H1 (cell line): ENCODE measurements at regions not wholly inside any gene's neighbourhood (a gene's known extent, or its start where the extent isn't known, plus 50 kb on each side); places are given as distances from the start of the nearest gene placed in this dataset.

ENCODE experiments used
- CTCF ChIA-PET: fragments of 300-600 bp; sonication (Branson Sonifier 250); formaldehyde crosslinking; loops from one replicate; lab custom pipeline; 2021; ENCODE audit not compliant: partially characterized antibody; lab: Charles Lee
- POLR2A ChIA-PET: fragments of 300-600 bp; sonication (Branson Sonifier 250); formaldehyde crosslinking; loops from one replicate; lab custom pipeline; 2021; ENCODE audit warnings: inconsistent platforms; ENCODE audit not compliant: partially characterized antibody; lab: Charles Lee
- DNase-seq, 2 experiments: peaks; one replicate each; pipeline versions ENCODE4 v3.0.0 to v3.0.0-alpha.2; 2010 to 2022; ENCODE audit warnings: low spot score in 2 of 2, low read depth in 1 of 2, mixed read lengths in 1 of 2
- FAIRE-seq: peaks from 2 replicates; lab custom pipeline; 2011; peaks lifted over from hg19 to GRCh38; lab: Jason Lieb, UNC
- H2AFZ ChIP-seq: 2 replicates; pipeline ENCODE4 v1.8.1; 2012; ENCODE audit warnings: low read length, inconsistent platforms
- H2AK5ac ChIP-seq: 2 replicates; pipeline ENCODE4 v1.6.1; 2013; ENCODE audit warnings: low read depth, low read length
- H2BK120ac ChIP-seq: replicated peaks from 2 replicates; pipeline ENCODE3; 2013; ENCODE audit warnings: low read depth, low read length, inconsistent platforms
- H2BK12ac ChIP-seq: 2 replicates; pipeline ENCODE4 v1.6.1; 2013; ENCODE audit warnings: low read depth, low read length
- H2BK15ac ChIP-seq: 2 replicates; pipeline ENCODE4 v1.6.1; 2013; ENCODE audit warnings: low read length
- H2BK20ac ChIP-seq: 2 replicates; pipeline ENCODE4 v1.6.1; 2013; ENCODE audit warnings: low read length
- H2BK5ac ChIP-seq: 2 replicates; pipeline ENCODE4 v1.6.1; 2013; ENCODE audit warnings: low read depth, low read length
- H3K14ac ChIP-seq: 2 replicates; pipeline ENCODE4 v1.6.1; 2013; ENCODE audit warnings: inconsistent platforms; ENCODE audit not compliant: insufficient read length
- H3K18ac ChIP-seq: 2 replicates; pipeline ENCODE4 v1.6.1; 2013; ENCODE audit warnings: low read length; ENCODE audit errors: extremely low read depth
- H3K23ac ChIP-seq: 2 replicates; pipeline ENCODE4 v1.6.1; 2013; ENCODE audit warnings: inconsistent platforms; ENCODE audit not compliant: insufficient read length
- H3K23me2 ChIP-seq: 2 replicates; pipeline ENCODE4 v1.6.1; 2013; ENCODE audit warnings: low read depth, low read length
- H3K27ac ChIP-seq: 2 replicates; pipeline ENCODE4 v1.6.1; 2011; ENCODE audit warnings: low read depth, low read length, inconsistent platforms
- H3K27me3 ChIP-seq, 4 experiments: replicated peaks in 1 of 4; 1 replicate in 1 of 4; 2 replicates in 3 of 4; pipeline versions ENCODE4 v1.6.1 to v1.8.1; 2011 to 2013; ENCODE audit warnings: low read length in 3 of 4, mild to moderate bottlenecking in 3 of 4, inconsistent platforms in 2 of 4, mixed read lengths in 2 of 4, moderate library complexity in 1 of 4; ENCODE audit not compliant: control insufficient read depth in 3 of 4, insufficient read depth in 3 of 4; ENCODE audit errors: extremely low read depth in 1 of 4
- H3K36me3 ChIP-seq, 4 experiments: 2 replicates each; pipeline versions ENCODE4 v1.6.1 to v1.8.1; 2011 to 2013; ENCODE audit warnings: mild to moderate bottlenecking in 4 of 4, low read length in 3 of 4, moderate library complexity in 2 of 4, control low read depth in 1 of 4, inconsistent platforms in 1 of 4; ENCODE audit not compliant: insufficient read depth in 4 of 4, control insufficient read depth in 2 of 4
- H3K4ac ChIP-seq: replicated peaks from 2 replicates; pipeline ENCODE3; 2013; ENCODE audit warnings: low read length, low read depth, mixed read lengths, inconsistent platforms; ENCODE audit not compliant: insufficient read length
- H3K4me1 ChIP-seq, 4 experiments: replicated peaks in 1 of 4; 1 replicate in 1 of 4; 2 replicates in 3 of 4; pipeline versions ENCODE4 v1.6.1 to v1.8.1; 2011 to 2013; ENCODE audit warnings: low read length in 3 of 4, inconsistent platforms in 2 of 4, mixed read lengths in 1 of 4; ENCODE audit not compliant: insufficient read depth in 4 of 4, control insufficient read depth in 3 of 4
- H3K4me2 ChIP-seq, 2 experiments: 2 replicates each; pipeline versions ENCODE4 v1.6.1 to v1.8.1; 2011 to 2013; ENCODE audit warnings: low read depth in 2 of 2, low read length in 2 of 2, control low read depth in 1 of 2, inconsistent platforms in 1 of 2, mild to moderate bottlenecking in 1 of 2; ENCODE audit not compliant: insufficient read depth in 1 of 2
- H3K4me3 ChIP-seq, 4 experiments: fragments of 200-600, 300-600 bp in 1 of 4; sonication (generic), shearing (Covaris generic), sonication (Bioruptor Twin) in 1 of 4; 2 replicates each; pipeline versions ENCODE4 v1.5.1 to v1.8.1; 2011 to 2016; ENCODE audit warnings: low read length in 4 of 4, low read depth in 3 of 4, control low read depth in 2 of 4, inconsistent platforms in 2 of 4, mild to moderate bottlenecking in 2 of 4, mixed read lengths in 1 of 4, moderate library complexity in 1 of 4; ENCODE audit not compliant: insufficient read depth in 2 of 4; ENCODE audit errors: extremely low read depth in 1 of 4
- H3K56ac ChIP-seq: replicated peaks from 2 replicates; pipeline ENCODE3; 2013; ENCODE audit warnings: low read depth, mild to moderate bottlenecking, mixed read lengths, low read length, inconsistent platforms; ENCODE audit not compliant: insufficient read length
- H3K79me1 ChIP-seq: 2 replicates; pipeline ENCODE4 v1.6.1; 2013; ENCODE audit warnings: low read depth, low read length, control low read depth
- H3K79me2 ChIP-seq, 2 experiments: 2 replicates each; pipeline versions ENCODE4 v1.6.1 to v1.8.1; 2012 to 2013; ENCODE audit warnings: low read length in 2 of 2, mild to moderate bottlenecking in 2 of 2, inconsistent platforms in 1 of 2; ENCODE audit not compliant: insufficient read depth in 2 of 2, control insufficient read depth in 1 of 2
- H3K9ac ChIP-seq, 4 experiments: replicated peaks in 1 of 4; 1 replicate in 1 of 4; 2 replicates in 3 of 4; pipeline versions ENCODE4 v1.6.1 to v1.8.1; 2011 to 2013; ENCODE audit warnings: low read depth in 3 of 4, low read length in 3 of 4, control low read depth in 2 of 4, mild to moderate bottlenecking in 2 of 4, moderate library complexity in 2 of 4, inconsistent platforms in 1 of 4; ENCODE audit errors: extremely low read depth in 1 of 4
- H3K9me3 ChIP-seq, 2 experiments: 2 replicates each; pipeline versions ENCODE4 v1.6.1 to v1.8.1; 2012 to 2013; ENCODE audit warnings: mild to moderate bottlenecking in 2 of 2, moderate library complexity in 2 of 2, control low read depth in 1 of 2, inconsistent platforms in 1 of 2, low read depth in 1 of 2, low read length in 1 of 2, mixed read lengths in 1 of 2; ENCODE audit not compliant: insufficient read depth in 2 of 2
- H4K20me1 ChIP-seq, 2 experiments: replicated peaks in 1 of 2; 2 replicates each; pipeline versions ENCODE3 to v1.8.1; 2011 to 2013; ENCODE audit warnings: inconsistent platforms in 2 of 2, low read length in 2 of 2, mild to moderate bottlenecking in 1 of 2; ENCODE audit not compliant: insufficient read depth in 2 of 2, control insufficient read depth in 1 of 2
- H4K5ac ChIP-seq: 2 replicates; pipeline ENCODE4 v1.6.1; 2013; ENCODE audit warnings: low read length, low read depth, mixed read lengths, inconsistent platforms; ENCODE audit not compliant: insufficient read length
- H4K8ac ChIP-seq: 2 replicates; pipeline ENCODE4 v1.8.0; 2013; ENCODE audit warnings: mild to moderate bottlenecking, moderate library complexity, low read length, inconsistent platforms; ENCODE audit not compliant: insufficient read depth; ENCODE audit errors: extremely low read depth
- H4K91ac ChIP-seq: replicated peaks from 2 replicates; pipeline ENCODE3; 2013; ENCODE audit warnings: low read length, mixed read lengths, inconsistent platforms; ENCODE audit not compliant: insufficient read length
- ATF3 ChIP-seq: IDR thresholded peaks from 2 replicates; pipeline ENCODE4 v1.6.1; 2011; ENCODE audit warnings: low read depth, mild to moderate bottlenecking, low read length; ENCODE audit not compliant: insufficient read depth
- CREB1 ChIP-seq: IDR thresholded peaks from 2 replicates; pipeline ENCODE4 v1.6.1; 2012; ENCODE audit warnings: inconsistent platforms
- SP2 ChIP-seq: IDR thresholded peaks from 2 replicates; pipeline ENCODE4 v1.6.1; 2012; ENCODE audit warnings: mild to moderate bottlenecking, low read length, inconsistent platforms
- SUZ12 ChIP-seq: fragments of 200-600 bp; sonication (generic); IDR thresholded peaks from 2 replicates; pipeline ENCODE4 v1.6.1; 2012; ENCODE audit warnings: mild to moderate bottlenecking, inconsistent platforms, low read length, moderate library complexity, mixed read lengths
- TAF7 ChIP-seq: optimal IDR thresholded peaks from 2 replicates; pipeline ENCODE3; 2011; ENCODE audit warnings: low read depth, mild to moderate bottlenecking, inconsistent platforms, low read length, moderate library complexity, borderline replicate concordance
- TEAD4 ChIP-seq: IDR thresholded peaks from 2 replicates; pipeline ENCODE4 v1.6.1; 2012; ENCODE audit warnings: low read depth, low read length, inconsistent platforms, mixed read lengths
- WGBS, 2 experiments: shearing (Covaris generic) in 1 of 2; methylation state at CpG; one replicate each; pipeline versions ENCODE4 v1.1.6 to v1.1.7; 2013 to 2015; ENCODE audit warnings: low lambda C conversion rate in 2 of 2, mixed read lengths in 2 of 2, inconsistent platforms in 1 of 2, low coverage in 1 of 2, missing lambda C conversion rate in 1 of 2; ENCODE audit not compliant: insufficient replicate concordance in 2 of 2, insufficient coverage in 1 of 2, insufficient read length in 1 of 2; ENCODE audit errors: extremely low coverage in 1 of 2, missing lambda C conversion rate in 1 of 2; 5-methylcytosine and 5-hydroxymethylcytosine counted together

- no peak overlapping the region for H4K8ac ChIP-seq
- no peak overlapping the region for H3K4me3 ChIP-seq
- H2BK15ac ChIP-seq: no peak overlapping the region
- H3K79me1 ChIP-seq: no peaks in the 10 kb centered on the region
- H2BK5ac ChIP-seq: no peak overlapping the region
- no peaks in the 10 kb centered on the region for H3K4me1 ChIP-seq
- H3K36me3 ChIP-seq: no peaks in the 10 kb centered on the region
- CTCF ChIA-PET: interaction anchor here (0.6 to 1.0 kb wide), 3 partner anchors 153 to 216 kb away, joined by 3 read pairs; no protein-coding TSS in a partner anchor
- H3K4me2 ChIP-seq: no peak overlapping the region
- H2BK12ac ChIP-seq: no peak overlapping the region
- H4K20me1 ChIP-seq: no peaks in the 10 kb centered on the region
- POLR2A ChIA-PET: no interaction called here
- no peaks in the 10 kb centered on the region for H3K23me2 ChIP-seq
- H3K4ac ChIP-seq: no peak overlapping the region
- no peak overlapping the region for H2BK120ac ChIP-seq
- H3K23ac ChIP-seq: no peak overlapping the region
- H3K27ac ChIP-seq: no peak overlapping the region
- DNase-seq: no peak
- H3K27me3 ChIP-seq: no peaks in the 10 kb centered on the region
- no peak overlapping the region for H3K18ac ChIP-seq
- H3K9ac ChIP-seq: no peak overlapping the region
- no peak overlapping the region for H3K56ac ChIP-seq
- TF ChIP-seq SUZ12 (no peak), TEAD4 (no peak), SP2 (no peak), TAF7 (no peak), CREB1 (no peak), ATF3 (no peak)
- H3K79me2 ChIP-seq: no peaks in the 10 kb centered on the region
- no peak overlapping the region for H4K91ac ChIP-seq
- H2AFZ ChIP-seq: no peak overlapping the region
- no peak overlapping the region for H4K5ac ChIP-seq
- H3K9me3 ChIP-seq: no peaks in the 10 kb centered on the region
- H2BK20ac ChIP-seq: no peak overlapping the region
- WGBS, 2 experiments: 60% methylated on average over 5 of the region's 5 CpGs; no CpG with 5 or more reads in 1 of the 2 experiments
- H3K14ac ChIP-seq: no peak overlapping the region
- FAIRE-seq: no peak
- H2AK5ac ChIP-seq: no peak overlapping the region
Observed at GRCh38 chr9:3736161-3736560, 210.4 kb upstream of the RFX3 start.
